HUDEP-2 (cell line): ENCODE measurements at regions not wholly inside any gene's neighbourhood (a gene's known extent, or its start where the extent isn't known, plus 50 kb on each side); places are given as distances from the start of the nearest gene placed in this dataset.

Experiments
- DNase-seq, 76 experiments: peaks; one replicate each; lab custom pipeline; 2025; ENCODE audit not compliant: unreplicated experiment in 76 of 76; lab: John Stamatoyannopoulos, UW

DNA sequence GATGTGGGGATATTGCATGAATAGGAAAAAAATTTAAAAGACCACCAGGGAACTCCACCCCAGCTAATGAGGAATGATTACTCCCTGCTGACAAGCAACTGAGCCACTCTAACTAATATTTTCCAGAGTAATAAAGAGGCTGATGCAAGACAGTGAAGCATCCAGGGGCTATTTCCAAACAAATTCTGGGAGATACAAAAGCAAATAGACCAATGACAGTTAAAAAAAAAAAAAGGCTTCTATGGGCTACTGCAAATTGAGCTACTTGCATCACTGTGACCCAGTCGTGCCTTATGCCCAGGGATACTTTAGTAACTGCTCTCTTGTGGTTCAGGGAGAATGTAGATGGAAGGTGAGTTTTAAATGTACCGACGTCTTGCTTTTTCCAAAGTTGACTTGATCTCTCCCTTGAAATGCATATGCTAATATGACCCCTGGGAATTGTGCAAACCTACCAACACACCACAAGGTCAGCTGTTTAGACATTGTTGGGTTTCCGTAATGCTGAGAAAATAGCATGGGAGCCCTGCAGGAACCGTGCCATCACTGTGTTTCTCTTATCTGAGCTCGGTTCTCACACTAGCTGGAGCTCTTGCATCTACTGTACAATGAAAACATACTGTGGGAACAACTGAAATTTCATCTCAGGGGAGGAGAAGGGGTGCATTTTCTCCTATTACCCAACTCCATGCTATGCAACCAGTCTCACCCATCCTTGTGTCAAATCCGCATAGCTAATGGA, 250.6 kb upstream of the MAP3K1 start:
- no peak for DNase-seq

DNA sequence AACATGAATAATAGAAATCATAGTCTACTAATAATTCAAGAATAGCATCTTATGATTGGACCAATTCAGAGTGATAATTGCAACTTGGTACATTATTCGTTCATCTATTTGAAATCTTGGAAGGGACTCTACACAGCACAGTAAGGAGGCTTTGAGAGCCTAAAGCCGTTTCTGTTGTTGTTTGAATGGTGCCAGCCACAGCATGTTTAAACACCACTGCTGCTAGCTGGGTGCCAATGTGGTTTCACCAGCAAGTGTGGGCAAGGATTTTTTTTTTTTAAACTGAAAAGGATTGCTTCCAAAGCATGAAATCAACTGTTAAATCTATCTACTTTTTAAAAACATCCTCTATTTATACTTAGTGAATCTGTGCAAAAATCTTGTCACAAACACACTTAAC, 253.9 kb upstream of the MAP3K1 start:
- DNase-seq, result no peak

DNA sequence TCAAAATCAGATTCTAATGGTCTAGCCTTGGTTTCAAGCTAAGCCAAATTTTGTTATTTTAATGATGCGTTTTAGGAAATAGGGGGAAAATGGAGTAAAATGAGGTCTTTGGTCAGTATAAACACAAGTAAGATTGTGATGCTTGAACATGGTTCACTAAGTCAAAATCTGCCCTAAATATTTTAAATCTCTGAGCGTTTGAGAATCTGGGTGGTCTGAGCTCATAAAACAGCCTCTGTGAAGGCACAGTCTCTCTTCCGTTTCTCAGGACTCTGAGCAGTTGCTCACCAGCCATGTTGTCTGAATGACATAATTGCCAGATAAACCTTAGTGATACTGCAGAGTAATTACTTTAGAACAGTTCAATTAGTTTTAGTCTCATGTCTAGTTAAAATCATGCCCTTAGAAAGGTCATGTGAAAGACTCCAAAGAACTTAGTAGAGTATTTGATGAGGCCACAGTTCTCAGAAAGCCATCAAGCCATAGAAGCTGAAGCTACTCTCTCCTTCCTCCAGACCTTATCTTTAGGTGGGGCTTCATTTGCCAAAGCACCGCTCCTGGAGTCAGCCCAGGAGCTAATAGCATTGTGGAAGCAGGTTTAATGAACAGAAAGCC, 257.1 kb upstream of the MAP3K1 start:
- DNase-seq, result no peak

DNA sequence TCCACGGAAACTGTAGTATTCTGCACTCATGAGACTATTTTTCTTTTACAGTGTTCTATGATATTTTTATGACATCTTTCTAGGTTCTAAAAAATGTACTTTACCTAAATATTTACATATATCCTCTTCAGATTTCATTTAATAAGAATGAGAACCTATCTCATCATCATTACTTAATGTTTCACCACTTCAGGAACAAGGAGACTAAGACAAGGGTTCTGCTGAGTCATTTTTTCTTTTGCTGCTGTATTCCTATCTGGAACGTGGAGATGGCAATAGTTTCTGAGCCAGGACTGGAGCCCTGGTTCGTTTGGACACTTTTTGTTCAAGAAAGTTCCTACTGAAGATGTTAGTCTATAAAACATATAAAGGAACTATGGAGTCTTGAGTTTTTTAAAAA, 258.2 kb upstream of the MAP3K1 start:
- DNase-seq, result no peak

DNA sequence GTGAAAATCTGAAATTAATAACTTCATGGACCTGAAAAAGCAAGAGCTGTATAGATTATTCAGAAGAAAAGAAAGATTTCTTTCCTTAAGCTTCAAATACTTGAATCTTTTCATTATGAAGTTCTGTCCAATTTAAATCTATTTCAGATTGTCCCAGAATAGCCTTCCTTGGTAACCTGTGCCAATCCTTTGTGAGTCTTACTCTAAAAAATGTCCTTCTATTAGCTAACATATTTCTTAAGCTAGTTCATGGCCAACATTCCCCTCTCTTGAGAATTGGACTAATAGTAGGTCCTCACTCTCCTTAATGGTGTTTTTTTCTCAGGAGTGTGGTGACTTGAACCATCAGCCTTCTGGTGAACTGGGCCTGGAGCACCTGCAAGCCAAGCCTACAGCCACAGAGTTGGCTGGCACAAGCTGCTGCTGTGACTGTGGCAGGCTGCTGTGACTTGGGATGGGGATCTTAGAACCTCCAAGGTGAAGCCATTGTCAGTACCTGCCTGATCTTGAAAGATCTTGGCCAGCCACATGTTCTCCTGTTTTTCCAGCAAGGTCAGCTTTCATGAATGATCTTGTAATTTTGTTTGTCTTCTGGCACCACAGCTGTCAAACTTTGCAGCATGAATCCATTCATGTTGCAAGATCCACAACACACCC, 262.6 kb upstream of the MAP3K1 start:
- DNase-seq, result no peak

DNA sequence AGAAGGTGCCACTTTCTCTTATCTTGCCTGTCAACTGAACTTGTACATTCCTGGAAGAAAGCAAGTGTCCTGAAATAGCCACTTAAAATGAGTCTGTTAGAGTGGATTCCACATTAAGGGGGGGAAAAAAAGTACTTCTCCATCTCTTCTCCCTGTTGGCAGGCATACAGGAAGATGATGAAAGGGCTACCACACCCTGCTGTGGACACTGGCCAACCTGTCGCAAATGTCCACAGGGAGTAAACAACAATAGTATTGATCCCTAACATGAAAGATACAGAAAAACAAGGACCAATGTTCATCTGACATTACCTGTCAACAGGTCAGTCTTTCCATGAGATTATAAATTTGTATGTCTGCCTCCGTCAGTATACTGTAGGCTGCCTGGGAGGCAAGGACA, 265.1 kb upstream of the MAP3K1 start:
- DNase-seq, result no peak

DNA sequence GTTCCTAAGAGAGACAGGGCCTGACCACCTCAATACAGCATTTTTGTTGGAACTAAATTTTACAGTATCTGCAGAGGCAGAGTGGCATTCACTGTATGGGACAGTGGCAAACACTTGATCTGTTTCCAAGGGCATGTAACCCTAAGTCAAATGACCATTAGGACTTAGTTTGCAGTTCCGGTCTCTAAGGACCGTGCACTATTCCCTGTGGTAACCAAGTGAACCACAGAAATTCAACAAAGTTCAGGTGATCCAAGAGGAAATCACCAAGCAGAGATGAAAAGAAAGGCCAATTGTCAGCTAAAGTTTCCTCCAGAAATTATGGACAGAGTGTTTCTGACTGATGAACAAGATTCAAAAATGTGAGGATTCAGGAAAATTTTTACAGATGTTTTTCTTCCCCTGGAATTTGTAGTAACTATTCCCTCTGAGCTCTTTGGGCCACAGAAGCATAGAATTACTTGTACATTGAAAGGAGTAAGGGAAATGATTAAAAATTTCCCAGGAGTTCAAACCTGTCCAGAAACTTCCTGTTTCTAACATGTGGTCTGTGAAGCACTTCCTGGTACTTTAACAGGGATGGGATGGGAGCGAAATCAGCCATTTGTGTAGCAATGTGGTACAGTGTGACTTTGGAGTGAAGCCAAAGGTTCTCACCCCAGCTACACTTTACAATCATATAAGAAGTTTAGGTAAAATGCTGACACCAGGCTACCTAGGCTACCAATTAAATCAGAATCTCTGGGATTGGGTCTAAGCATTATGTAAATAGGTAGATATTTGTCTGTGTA, 266.1 kb upstream of the MAP3K1 start:
- DNase-seq, result no peak

DNA sequence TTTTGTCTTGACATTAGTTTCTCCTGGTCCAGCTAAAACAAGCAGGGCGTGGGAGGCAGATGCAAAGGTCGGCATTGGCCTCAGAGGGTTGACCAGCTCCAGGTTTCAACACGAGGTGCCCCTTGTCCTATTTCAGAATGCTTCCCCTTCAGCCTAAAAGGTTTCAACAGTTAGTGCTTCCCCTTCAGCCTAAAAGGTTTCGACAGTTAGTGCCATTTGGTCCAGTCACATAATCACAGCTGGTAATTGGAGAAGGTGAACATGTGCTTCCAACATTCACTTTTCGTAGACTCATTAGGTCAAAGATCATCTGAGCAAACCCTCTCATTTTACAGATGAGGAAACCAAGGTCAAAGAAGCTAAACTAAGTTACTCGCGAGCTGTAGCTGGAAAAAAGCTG, 270.3 kb upstream of the MAP3K1 start:
- DNase-seq, result no peak

DNA sequence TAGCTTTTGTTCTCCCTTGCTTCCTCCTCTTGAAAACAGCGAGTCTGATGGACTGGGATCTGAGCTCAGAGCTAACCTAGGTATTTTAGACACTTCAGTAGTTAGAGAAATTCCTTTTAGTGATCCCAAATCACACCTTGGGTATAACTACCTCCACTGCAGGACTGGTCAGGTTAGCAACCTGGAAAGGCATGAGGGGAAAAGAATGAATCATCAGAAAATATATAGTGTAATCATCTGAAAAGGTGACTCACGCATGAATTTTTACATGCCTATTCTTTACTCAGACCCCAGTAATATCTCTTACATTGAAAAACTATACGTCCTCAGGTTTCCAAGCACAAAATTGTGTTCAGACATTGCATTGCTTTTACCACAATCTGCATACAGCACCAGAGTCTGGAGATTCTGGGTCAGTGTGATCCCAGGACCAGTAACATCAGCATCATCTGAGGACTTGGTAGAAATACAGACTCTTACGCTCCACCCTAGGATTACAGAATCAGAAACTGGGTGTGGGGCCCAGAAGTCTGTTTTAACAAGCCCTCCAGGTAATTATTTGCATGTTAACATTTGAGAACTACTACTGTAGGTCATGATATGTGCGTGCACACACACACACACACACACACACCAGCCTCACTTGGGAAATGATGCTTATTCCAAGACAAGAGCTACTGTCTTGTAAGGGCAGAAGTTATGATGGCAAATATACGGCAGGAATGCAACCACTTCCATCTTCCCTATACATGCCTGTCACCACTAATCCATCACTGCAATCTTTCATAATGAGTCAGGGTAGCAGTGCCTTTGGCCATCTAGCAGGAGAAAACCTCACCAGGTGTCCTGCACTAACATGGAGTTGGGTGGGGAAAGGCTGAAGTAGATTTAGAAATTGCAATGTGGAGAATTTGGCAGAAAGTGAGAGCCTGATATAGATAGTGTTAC, 271.6 kb upstream of the MAP3K1 start:
- no peak for DNase-seq

DNA sequence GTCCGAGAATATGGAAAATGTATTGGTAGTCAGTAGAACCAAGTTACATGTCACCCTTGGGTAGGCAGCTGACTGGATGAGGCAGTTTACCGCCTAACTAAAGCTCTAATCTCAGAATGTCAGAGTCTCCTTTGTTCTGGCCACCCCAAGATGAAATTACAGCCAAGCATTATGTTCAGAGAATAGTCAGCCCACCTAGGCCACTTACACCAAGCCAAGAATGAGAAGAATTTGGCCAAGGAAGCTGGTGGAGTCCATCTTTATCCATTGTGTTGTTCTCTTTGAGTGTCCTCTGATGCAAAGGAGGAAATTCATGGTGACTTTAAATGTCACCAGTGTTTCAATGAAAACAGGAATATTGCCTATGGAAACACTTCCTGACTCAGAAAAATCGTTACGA, 275.1 kb upstream of the MAP3K1 start:
- no peak for DNase-seq

DNA sequence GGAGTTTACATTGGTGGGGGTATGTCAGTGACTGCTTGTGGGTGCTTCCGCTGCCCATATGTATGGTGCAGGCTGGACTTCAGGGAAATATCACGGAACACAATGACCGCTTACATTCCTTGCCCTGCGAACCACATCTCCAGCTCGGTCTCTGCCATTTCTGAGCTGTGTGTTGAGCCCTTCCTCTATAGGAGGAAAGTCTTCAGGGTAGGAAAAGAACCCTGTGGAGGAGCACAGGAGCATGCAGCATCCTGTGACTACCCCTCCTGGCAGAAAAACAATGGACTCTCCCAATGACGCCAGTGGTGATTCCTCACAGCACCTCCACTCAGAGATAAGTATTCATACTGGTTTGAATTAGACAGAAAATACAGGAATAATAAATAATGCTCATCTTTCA, 276.8 kb upstream of the MAP3K1 start:
- no peak for DNase-seq

DNA sequence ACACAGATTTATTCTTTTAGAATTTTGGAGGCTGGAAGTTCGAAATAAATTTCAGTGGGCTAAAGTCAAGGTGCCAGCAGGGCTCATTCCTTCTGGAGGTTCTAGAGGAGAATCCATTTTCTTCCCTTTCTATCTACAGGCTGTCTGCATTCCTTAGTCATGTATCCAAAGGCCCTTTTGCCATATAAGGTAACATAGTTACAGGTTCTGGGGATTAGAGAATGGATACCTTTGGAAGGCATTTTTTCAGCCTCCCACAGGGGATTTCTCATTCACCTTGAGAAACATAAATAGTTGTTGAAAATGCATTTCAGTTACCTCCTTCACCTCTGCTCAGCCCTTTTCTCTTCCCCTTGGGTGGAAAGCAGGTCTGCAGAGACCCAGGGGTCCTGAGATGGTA, 280.0 kb upstream of the MAP3K1 start:
- no peak for DNase-seq

DNA sequence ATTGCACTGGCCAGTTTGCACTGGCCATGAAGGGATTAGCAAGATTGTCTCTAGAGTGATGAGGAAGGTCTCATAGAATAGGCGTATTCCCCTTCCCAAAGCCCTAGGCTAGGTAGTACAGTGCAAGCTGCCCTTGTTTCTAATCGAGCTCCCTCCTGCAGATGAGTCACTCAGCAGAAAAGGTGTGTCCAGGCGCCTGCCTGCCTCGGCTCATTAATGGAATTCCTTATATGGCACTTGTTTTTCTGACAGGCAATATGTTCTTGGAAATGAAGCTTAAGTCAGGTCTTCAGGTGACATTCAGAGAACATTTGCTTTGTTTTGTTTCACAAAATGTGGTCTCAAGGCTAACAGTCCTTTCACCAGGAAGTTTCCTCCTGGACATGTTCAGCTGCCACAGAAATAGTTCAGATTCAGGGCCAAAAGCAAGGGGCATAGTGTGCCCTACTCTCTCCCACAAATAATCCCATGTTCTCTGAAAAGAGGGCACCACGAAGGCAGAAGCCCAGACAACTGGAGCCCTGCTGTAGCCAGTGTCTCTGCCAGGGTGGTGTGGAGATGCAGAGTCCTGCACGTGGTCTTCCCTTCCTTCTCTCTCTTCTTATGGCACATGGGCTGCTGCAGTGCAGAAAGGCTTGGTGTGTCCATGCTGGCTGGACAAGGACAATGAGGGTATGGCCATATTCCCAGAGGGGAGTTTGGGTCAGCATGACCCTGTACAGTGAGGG, 281.1 kb upstream of the MAP3K1 start:
- peak in 1 of 76 experiments; percentile 20 for DNase-seq

DNA sequence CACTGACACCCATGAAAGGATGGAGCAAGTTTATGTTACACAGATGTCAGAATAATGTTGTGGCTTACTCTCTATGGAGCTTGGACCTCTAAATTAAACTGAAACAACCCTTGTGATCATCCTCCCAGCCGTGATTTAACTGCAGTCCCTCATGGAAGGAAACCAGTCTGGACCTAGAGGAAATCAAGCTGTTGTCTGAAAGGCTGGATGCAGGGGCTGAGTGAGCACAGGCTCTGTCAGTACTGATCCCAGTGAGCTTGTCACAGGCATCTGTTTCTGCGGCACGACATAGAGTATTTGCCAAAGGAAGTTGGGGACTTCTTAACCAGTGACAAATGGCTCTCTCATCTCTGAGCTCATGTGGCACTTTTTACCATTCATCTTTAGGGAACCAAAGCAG, 282.9 kb upstream of the MAP3K1 start:
- DNase-seq, result no peak

DNA sequence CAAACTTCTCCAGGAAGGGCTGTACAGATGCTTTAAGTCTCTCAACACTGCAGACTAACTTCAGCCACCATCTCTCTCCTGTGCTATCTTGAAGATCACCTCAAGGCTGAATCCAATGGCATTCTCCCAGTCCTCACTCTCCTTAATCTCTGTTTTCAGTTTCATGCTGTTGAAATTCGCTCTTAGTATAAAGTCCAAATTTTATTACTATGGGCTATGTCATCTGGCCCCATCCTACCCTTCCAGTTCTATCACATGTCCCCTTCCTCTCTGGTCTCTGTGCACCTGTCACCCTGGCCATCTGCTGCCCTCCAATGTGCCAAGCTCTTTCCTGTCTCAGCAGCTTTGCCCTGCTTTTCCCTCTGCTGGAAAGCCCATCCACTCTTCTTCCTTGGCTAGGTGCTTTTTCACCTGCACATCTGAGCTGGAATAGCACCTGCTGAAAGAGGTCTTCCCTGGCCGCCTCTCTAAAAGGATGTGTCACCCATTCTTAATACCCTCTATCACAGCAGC, 284.7 kb upstream of the MAP3K1 start:
- no peak for DNase-seq

DNA sequence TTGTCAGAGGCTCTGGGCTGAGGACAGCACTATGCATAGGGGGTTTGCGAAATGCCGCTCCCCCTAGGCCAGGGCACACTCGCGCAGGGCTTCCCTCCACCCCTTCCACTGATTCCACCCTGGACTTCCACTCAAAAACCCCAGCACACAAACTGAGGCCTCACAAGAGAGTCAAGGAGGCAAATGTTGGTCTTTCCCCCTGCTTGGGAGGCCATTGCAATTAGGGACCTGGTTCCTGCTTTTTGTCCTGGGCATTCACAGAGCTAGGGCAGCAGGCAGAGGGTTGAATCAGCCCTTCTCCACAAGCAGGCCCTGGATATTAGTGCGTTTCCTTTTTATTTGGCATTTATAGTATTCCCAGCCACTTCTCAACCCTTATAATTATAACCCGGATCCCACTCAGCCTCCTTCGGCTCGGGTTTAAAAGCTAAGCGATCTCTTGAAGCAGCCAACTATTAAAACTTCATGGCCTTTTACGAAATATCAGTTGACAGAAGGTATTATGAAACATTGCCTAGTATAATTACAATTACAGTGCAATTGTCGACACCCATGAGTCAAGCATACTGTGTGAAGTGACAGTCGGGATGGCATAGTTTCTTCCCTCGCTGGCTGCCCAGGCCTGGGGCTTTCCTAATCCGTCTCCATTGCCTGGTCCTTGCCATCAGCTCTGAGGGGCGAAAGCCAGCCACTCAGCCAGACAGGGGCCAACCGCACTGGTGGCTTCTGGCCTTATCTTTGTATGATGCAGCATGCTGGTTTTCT, 285.5 kb upstream of the MAP3K1 start:
- no peak for DNase-seq

DNA sequence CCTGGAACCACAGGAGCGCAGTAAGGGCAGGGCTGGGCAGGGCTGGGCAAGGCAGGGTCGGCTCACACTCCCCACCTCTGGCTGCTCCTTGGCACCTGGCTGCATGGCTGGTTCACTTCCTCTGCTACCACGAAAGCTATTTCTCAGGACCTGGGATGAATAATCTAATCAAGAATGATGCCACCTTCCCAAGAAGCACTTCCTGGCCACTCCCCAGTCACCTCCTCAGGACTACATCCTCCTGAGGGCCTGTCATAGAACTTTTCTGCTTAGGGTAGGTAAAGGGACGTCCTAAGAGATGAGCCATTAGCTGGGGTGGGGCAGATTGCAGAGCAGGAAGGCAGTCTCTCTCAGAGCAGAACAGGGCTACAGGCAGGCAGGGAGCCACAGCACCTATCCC, 288.2 kb upstream of the MAP3K1 start:
- DNase-seq, result no peak

DNA sequence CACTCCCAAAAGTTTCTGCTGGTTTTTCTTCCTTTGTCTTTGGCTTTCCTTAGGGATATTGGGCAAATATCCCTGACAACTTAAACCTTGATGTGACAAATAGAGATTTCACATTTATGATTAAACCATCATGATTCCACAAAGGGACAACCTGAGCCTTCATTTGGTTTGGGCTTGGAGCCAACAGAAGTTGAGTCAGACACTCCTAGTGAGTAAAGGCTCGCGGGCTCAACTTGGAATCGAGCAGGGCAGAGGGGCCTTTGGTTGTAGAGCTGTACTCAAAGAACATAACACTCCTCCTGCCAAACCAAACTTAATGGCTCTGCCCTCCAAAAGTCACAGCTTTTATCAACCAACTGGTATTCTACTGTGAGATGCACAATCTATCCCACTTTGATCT, 290.2 kb upstream of the MAP3K1 start:
- peak in 1 of 76 experiments; percentile 7 for DNase-seq
